IPS-NIHi11 (cell line): ENCODE measurements at regions not wholly inside any gene's neighbourhood (a gene's known extent, or its start where the extent isn't known, plus 50 kb on each side); places are given as distances from the start of the nearest gene placed in this dataset.

ENCODE experiments used
- DNase-seq: peaks from one replicate; pipeline ENCODE4 v3.0.0; 2012; ENCODE audit warnings: mixed read lengths, low spot score

DNA sequence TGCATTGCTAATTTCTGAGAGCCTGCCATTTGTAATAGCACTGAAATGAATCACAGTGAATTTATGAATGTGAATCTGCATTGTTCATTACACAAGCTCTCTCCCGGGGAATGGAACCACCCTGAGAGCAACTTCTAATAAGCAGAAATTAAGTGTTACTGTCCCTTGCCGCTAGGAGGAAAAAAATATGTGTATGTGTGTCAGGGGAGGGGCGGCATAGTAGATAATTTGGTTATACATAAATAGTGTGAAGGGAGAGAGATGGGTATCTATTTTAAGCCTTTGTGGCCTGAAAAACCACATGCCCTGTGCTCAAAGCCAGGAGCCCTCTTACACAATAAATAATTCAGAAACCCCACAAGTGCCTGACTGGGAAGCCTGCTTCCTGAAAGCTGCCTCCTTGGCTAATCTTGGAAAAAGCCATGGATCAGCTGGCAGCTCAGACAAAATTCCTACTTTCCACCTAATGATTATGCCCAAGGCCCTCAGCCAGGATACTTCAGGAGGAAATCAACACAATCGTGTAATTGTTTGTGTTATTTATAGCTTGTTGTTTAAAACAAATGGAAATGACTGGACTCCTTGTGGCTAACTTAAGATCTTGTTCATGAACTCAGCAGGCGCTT lies 366.2 kb upstream of the KITLG start:
- DNase-seq, result no peak

DNA sequence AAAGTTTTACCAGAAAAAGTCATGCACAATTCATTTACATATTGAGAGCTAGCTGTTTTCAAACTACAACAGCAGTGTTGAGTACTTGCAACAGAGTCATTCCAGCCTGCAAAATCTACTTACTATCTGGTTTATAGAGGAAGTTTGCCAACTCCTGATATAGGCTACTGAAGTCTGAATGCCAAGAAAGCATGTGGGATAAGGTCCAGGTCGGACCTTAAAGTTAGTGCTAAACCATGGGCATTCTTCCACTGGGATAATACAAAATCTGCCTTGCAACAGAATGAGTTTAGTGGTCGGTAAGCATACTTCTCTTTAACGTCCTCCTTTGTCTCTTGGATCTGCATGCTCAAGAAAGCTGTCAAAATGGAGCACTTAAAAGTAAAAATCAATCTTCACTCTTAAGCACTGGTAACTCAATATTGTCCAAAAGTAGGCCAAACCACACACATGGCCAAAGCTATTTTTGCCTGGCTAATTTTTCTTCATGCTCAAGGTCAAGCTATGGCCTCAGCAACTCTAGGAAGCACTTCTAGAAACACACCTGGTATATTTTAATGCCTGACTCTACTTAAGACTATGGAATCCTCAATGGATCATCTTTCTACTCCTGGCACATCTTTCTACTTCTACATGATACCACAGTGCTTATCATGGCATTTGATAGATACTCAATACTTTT lies 364.9 kb upstream of the KITLG start:
- DNase-seq, result no peak

DNA sequence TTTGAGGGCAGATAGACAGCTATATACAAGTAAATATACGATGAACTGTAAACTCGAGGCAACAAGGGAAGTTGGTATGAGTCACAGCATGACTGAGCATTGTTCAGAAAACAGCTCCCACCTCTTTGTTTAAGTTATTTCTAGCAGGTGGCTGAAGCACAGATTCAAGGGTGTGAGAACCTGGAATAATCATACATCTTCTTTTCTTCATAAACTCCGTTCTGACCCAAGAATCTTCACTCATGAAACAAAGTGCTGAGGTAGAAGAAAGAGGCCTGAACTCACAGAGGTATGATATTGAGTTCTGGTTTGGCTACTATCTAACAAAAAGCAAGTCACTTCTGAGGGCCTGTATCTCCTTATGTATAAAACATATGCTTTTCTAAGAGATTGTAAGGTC lies 364.1 kb upstream of the KITLG start:
- no peak for DNase-seq

DNA sequence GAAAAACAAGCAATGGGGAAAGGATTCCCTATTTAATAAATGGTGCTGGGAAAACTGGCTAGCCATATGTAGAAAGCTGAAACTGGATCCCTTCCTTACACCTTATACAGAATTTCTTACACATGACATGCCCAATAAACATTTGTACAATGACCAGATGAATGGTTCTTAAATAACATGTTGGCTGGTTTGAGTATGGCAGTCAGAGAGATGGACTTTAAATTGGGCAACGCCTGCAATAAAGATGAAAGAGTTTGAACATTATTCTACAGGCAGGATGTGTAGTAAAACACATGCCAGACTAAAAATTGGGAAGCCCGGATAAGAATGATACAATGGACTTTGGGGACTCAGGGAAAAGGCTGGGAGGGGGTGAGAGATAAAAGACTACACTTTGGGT lies 360.6 kb upstream of the KITLG start:
- DNase-seq, result no peak

DNA sequence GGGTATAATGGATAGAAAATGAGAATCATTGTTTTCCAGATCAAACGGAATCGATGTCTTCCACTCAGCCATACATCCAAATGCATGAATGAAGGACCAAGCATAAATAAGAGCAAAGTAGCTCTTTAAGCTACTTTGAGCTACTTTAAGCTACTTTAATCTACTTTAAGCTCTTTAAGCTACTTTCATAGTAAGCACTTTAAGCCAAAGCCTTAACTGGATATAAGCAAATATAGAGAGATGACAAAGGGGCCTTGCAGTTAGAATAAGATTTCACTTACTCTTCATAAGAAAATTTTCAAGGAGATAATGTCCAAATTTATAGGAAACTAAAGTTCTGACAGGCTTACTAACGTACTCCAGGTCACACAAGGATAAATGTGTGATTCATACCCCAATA lies 355.6 kb upstream of the KITLG start:
- no peak for DNase-seq

DNA sequence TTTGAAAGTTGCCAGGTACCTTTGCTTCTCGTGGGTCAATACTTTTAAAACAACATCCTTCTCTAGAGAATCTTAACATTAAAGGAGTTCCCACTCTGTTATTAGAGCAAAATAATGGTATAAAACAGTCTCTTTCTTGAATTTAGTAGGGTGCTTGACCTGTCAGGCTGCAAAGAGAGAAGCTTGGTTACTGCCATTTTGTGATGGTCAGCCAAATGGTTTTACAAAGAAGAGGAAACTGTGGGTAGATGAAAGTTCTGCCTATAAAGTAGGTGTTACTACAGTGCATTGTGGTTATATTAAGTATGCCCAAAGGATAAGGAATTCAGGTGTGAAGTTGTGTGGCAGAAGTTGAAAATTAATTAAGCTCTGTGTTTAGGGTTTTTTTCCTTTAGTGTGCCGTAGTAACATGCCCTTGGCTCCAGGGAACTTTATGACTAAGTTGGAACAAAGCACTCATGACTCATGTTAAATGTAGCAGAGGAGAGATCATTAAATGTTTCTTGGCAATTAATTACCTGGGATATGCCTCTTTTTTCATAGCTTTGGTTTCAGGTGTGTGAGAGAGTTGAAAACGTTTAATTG lies 354.0 kb upstream of the KITLG start:
- DNase-seq, result no peak

DNA sequence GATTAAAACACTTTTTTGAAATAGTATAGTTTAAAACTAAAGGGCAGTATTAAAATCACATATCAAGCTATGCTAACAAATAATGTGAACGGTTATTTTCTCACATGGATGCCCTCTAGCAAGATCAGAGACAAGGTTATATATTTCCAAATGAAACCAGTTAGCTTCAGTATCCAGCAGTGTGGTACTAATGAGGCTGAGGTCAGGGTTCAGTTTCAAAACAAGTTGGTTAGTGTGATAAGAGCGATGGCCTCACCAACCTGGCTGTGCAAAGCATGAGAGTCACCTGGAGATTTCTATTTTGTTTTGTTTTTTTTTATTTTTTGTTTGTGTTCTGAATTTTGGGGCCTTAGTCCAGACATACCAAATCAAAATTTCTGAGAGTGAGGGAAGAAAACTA lies 352.2 kb upstream of the KITLG start:
- no peak for DNase-seq

DNA sequence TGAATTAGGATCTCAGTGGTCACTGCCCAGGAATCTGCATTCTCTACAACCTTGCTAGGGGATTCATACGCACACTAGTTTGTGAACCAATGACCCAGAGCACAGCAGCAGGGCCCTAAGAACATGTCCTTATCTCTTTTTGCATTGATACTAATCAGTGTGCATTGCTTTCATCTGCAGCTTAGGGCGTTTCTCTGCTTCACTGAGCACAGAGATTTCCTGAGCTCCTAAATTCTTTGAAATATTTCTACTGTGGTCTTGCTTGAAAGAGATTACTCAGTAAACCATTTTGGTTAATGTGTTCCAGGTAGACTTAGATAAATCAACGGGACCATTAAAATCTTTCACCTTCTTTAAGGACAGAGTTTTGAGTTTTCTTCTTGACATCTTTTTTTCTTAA lies 351.3 kb upstream of the KITLG start:
- DNase-seq, result no peak

DNA sequence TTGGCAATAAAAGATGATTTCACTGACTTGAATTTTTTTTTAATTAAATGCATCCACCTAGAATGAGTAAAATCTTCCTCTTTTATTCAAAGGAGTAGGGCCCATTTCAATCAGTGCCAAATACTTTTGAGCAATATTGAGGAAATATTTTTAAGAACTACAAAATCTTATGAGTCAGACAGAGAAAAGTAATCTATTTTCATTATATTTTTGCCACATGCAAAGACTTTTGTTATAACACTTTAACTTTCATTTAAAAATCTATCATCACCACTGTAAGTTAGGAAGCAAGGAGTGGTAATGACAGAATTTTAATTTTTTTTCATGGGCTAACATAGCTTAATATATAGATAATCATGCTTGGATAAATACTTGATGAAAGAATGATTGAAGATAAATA lies 345.2 kb upstream of the KITLG start:
- no peak for DNase-seq

DNA sequence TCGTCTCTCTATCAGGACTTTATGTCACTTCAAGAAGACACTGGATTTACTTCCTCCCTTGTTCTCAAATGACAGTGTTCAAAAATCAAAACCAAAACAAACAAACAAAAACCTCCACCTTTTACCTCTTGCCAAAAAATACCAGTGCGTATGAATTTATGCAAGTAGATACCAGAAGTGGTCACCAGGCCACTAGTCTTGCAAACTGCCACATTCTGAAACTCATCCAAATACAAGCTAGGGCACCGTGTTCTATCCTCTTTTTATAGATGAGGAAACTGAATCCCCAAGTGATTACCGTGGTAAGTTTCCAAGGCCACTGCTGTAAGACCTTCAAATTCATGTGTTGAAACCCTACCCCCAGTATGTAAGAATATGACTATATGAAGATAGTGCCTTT lies 343.9 kb upstream of the KITLG start:
- no peak for DNase-seq

DNA sequence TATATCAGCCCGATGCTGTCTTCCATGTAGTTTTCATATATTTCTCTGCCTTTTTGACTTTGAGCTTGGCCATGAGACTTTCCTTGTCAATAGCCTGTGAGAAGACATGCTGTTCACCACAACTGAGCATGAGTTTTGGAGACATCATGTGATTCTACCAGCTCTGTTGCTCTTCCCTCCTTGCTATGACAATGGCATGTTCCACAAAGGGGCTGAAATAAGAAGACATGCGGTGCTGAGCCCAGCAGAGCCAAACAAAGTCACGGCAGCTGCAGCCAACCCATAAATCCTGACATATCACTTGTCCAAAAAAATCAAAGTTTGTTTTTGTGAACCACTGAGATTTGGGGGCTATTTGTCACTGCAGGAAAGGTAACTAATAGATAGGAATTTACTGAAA lies 343.4 kb upstream of the KITLG start:
- no peak for DNase-seq

DNA sequence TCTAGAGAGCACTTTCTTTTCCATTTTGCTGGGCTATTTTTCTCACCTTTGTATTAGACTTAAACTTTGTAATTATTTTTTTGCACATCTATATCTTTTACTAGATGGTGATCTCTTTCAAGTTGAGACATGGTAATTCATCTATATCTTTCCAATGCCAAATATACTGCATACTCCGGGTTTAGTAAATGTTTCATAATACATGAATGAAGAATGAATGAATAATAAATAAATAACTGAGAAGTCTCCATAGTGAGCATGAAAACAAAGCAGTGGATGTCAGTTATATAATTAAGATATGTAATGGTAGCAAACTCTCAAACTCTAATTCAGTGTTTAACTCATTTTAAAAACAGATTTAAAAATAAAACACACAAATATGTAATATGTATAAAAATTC lies 342.5 kb upstream of the KITLG start:
- no peak for DNase-seq

DNA sequence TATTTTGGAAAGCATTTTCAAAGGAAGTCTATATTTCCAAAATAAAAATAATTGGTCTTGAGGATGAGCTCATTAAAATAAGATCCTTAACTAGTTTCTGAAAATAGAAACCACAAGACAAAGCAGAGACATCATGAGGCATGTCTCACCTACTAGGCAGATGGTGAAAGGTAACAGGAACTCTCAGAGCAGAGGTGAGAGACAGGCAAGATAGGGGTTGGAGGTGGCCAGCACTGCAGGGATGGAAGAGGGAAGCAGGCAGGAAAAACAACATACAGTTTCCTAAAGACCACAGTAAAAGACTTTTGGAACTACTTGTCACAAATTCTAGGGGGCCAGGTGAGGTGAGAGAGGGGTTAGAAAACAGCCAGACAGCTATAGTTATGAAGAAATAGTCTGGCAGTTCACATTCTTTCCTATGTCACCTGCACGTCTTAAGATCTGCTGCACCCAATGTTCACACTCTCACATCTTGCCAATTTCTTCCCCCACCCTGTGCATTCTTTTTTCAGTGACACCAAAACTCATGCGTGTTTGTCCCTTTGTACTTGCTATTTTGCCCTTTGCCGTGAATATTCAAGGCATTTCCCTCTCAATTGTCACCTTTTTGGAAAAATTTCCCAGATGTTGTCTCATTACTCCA lies 341.7 kb upstream of the KITLG start:
- no peak for DNase-seq

DNA sequence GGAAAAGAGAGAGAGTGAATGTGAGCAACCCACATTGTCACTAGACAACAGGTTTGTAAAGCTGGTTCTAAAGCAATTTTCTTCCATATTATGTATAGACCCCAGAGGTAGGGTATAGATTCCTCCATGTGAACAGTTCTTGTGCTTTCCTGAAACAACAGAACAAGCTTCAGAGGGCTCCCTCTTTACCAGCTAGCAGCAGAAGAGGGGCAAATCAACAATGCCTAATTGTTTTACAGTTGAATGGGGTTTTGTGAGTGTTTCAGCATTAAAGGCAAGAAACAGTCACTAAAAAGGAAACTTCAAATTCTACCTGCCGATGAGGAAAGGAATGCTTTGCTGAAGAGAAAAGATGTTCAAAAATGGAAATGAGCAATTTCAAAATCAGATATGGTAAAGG lies 341.2 kb upstream of the KITLG start:
- DNase-seq, result no peak

DNA sequence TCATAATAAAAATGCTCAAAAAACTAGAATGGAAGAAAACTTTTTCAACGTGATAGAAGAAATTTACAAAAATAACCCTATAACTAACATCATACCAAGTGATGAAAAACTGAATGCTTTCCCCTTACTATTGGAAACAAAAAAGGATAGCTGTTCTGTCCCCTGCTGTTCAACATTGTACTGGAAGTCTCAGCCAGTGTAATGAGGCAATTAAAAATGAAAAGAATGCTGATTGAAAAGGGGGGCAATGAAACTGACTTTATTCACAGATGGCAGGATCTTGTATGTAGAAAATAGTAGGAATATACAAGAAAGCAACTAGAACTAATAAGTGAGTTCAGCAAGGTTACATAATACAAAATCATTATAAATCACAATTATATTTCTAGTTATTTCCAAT lies 337.9 kb upstream of the KITLG start:
- DNase-seq, result no peak

DNA sequence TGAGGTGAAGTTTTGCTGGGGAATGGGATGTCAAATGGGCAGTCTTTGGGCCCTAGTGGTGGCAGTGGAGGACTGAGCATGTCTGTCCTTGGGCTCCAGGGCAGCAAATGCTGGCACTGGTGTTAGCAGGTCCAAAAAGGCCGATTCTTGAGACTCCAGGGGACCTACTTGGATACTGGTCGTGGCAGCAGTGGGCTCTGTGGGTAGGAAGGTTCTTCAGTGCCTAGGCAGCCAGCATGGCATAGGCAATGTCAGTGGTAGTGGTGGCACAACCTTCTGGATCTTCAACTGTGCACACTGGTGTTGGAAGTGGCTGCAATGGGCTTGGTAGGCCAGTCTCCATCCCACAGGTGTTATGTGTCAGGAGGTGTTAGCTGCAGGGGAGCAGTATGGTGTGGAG lies 334.7 kb upstream of the KITLG start:
- no peak for DNase-seq

DNA sequence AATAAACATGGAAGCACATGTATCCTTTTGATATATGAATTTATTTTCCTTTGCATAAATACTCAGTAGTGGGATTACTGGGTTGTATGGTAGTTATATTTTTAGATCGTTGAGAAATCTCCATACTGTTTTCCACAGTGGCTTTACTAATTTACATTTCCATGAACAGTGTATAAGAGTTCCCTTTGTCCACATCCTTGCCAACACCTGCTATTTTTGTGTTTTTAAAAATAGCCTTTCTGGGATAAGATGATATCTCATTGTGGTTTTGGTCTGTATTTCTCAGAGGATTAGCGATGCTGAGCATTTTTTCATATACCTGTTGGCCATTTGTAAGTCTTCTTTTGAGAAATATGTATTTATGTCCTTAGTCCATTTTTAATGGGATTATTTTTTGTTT lies 329.2 kb upstream of the KITLG start:
- DNase-seq, result no peak

DNA sequence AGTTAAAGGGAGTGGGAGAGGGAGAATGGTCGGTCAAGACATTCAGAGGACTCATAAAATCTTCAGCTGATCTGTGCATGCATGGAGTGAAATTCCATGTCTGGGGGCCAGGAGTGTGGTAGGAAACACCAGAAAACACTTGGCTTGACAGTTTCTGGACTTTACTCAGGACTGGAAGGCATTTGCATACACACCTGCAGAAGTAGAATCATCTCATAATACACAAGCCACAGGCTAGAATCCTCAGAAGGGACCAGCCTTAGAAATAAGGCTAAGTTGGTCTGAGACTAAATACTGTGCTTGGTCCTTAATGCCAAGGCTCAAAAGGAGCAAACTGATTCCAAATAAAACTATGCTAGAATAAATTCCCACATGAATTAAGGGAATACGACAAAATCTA lies 328.1 kb upstream of the KITLG start:
- DNase-seq, result no peak

DNA sequence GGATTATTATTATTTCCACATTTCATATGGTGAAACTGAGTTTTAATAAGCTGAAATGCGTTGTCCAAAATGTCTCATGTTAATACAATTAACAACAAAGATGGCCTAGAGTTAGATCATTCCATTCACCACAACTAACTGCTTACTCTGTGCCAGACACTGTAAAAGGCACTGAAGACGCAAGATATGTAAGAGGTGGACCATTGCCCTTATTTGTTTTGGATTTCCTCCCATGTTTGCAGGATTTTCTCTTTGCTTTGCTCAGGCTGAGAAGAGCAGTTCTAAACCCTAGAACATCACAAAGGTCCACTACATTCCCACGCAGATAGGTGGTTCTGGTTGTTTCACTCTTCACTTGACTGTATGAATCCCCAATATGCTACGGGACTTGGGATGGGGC lies 324.4 kb upstream of the KITLG start:
- no peak for DNase-seq

DNA sequence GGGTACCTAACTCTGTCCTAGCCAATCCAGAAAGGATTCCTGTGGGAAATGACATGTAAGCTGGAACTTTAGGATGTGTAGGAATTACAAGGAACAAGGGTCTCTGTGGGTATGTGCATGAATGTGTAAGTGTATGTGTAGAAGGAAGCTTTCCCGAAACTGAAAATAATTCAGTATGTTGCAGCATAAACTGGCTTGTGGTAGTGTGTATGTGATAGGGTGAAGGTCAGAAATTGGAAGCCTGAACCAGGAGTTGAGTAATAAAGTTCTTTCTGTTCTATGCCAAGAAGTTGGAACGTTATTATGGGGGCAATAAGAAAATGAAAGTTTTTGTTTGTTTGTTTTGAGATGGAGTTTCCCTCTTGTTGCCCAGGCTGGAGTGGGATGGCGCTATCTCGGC lies 323.1 kb upstream of the KITLG start:
- no peak for DNase-seq

DNA sequence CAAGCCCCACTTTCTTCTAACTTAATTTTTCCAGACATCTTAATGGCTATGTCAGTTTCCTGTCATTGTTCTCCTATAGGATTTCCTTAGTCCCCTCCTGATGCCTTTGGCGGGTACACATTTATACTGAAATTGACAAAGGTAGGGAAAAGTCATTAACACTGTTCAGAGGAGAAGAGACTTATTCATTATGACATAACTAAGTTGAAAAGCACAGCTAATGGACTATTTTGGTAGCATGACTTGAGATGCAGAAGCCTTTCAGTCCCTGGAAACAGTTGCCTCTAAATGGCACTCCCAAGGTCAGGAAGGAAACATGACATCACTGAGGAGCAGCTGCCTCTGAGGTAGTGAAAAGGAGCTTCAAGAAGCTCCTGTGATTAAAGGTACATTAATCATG lies 317.5 kb upstream of the KITLG start:
- DNase-seq, result no peak

DNA sequence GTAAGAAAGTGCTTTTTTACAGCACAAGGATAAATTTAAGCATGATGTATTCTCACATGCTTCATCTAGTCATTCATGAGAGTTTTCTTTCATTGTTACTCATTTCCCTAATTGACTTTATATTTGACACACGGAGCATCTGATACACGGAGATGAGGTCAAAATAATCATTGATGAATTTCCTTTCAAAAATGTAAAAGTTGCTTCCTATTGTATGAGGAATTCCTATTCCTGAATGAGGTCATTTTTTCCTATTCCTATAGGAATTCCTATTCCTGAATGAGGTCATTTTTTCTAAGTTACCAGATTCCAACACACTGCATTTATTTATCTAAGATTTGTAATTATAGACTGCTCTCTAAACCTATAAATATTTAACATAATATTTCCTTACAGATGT lies 316.7 kb upstream of the KITLG start:
- DNase-seq, result no peak

DNA sequence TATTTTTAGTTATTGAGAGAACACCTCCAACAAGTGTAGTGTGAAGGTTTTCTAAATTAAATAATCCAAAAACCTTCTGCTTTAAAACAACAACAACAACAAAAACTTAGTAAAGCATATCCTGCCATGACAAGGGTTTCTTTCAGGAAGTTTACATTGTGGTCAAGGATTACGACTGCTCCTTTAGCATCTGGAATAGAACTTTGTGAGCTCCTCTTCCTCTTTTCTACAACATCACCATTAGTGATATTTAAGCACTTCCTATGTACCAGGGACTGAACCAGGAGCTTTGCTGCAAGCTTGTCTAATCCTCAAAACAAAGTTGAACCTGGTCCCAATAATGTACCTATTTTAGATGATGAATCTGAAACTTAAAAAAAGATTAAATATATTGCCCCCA lies 315.4 kb upstream of the KITLG start:
- DNase-seq, result no peak

DNA sequence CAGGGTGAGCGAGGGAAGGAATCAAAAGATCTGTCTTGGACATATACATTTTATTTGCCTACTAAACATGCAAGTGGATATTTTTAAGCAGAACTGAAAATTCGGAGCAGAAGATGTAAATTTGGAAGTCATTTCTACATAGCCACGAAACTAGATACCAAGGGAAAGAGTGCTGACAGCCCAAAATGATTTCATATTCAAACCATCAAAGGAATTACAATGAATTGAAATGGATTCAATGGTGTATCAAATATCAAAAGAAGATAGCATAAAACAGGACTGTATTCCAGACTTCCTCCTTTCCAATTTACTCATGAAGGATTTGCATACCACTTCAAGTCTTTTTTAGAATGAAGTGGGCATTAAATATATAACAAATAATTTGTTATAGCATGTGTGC lies 313.5 kb upstream of the KITLG start:
- DNase-seq, result no peak
